ENCODE measurements at regions not wholly inside any gene's neighbourhood (a gene's known extent, or its start where the extent isn't known, plus 50 kb on each side); places are given as distances from the start of the nearest gene placed in this dataset.

DNA sequence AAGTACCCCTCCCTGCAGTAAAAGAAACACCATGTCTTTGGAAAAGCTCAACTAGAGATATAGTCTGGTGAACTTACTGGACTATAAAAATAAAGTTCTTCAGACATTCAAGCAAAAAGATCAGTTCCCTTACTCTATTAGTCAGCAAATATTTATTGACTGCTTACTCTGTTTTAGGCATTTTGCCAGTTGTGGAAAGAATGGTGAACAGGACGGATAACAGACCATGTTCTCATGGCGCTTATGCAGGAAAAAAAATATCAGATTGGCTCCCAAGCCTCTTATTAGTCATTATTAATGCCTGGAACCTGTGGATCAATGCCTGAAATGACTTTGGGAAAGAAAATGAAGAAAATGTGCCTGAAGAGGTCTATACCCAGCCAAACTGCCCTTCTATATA lies 282.2 kb upstream of the EPHA7 start:
- TF ChIP-seq CTCF (IDR thresholded peaks at IDR 0.05) (no peak), POLR2A (IDR thresholded peaks at IDR 0.05) (no peak)
